Endothelial cell (in vitro differentiated cells): ENCODE measurements at regions not wholly inside any gene's neighbourhood (a gene's known extent, or its start where the extent isn't known, plus 50 kb on each side); places are given as distances from the start of the nearest gene placed in this dataset.

Source experiments
- DNase-seq: peaks from one replicate; pipeline ENCODE4 v3.0.0; 2021; ENCODE audit warnings: low spot score
- H3K27ac Mint-ChIP-seq: one replicate; pipeline ENCODE4 v1.8.0; 2021; ENCODE audit warnings: mixed read lengths, inconsistent platforms; ENCODE audit not compliant: unreplicated experiment
- H3K27me3 Mint-ChIP-seq: one replicate; pipeline ENCODE4 v1.8.0; 2021; ENCODE audit warnings: mild to moderate bottlenecking, moderate library complexity, mixed read lengths, inconsistent platforms; ENCODE audit not compliant: unreplicated experiment
- H3K36me3 Mint-ChIP-seq: one replicate; pipeline ENCODE4 v1.8.0; 2021; ENCODE audit warnings: mild to moderate bottlenecking, low read depth, mixed read lengths, inconsistent platforms; ENCODE audit not compliant: unreplicated experiment
- H3K4me1 Mint-ChIP-seq: one replicate; pipeline ENCODE4 v1.8.0; 2021; ENCODE audit warnings: mild to moderate bottlenecking, mixed read lengths, inconsistent platforms; ENCODE audit not compliant: unreplicated experiment
- H3K4me3 Mint-ChIP-seq: one replicate; pipeline ENCODE4 v1.8.0; 2021; ENCODE audit warnings: mild to moderate bottlenecking, mixed read lengths, inconsistent platforms; ENCODE audit not compliant: unreplicated experiment
- H3K9me3 Mint-ChIP-seq: one replicate; pipeline ENCODE4 v1.8.0; 2021; ENCODE audit warnings: mixed read lengths, inconsistent platforms; ENCODE audit not compliant: unreplicated experiment
- CTCF ChIP-seq: fragments of 200-600 bp; sonication (generic); IDR thresholded peaks from one replicate; pipeline ENCODE4 v1.5.0; 2021; ENCODE audit warnings: antibody characterized with exemption; ENCODE audit not compliant: unreplicated experiment

GRCh38 chr15:61545763-61546162 is 316.7 kb upstream of the RORA start:
- no peak overlapping the region for H3K4me3 Mint-ChIP-seq
- no peaks in the 10 kb centered on the region for H3K4me1 Mint-ChIP-seq
- no peak for TF ChIP-seq CTCF

GRCh38 chr15:61541516-61541915 is 312.4 kb upstream of the RORA start:
- Mint-ChIP-seq H3K9me3 (no peaks in the 10 kb centered on the region), H3K27ac (no peak overlapping the region), H3K4me3 (no peak overlapping the region), H3K36me3 (no peaks in the 10 kb centered on the region), H3K27me3 (peaks cover 2% of the 10 kb centered on the region), H3K4me1 (no peaks in the 10 kb centered on the region)
- no peak for DNase-seq
- TF ChIP-seq CTCF = no peak

More at GRCh38 chr15:61545763-61546162, 316.7 kb upstream of the RORA start:
- no peaks in the 10 kb centered on the region for H3K9me3 Mint-ChIP-seq
- peaks cover 1% of the 10 kb centered on the region for H3K27me3 Mint-ChIP-seq
- no peaks in the 10 kb centered on the region for H3K36me3 Mint-ChIP-seq
- no peak for DNase-seq
- no peak overlapping the region for H3K27ac Mint-ChIP-seq

GRCh38 chr15:61537337-61537736 is 308.2 kb upstream of the RORA start:
- TF ChIP-seq CTCF = no peak
- H3K9me3 Mint-ChIP-seq = no peaks in the 10 kb centered on the region
- H3K27me3 Mint-ChIP-seq = peaks cover 2% of the 10 kb centered on the region
- H3K4me3 Mint-ChIP-seq = no peak overlapping the region
- no peaks in the 10 kb centered on the region for H3K36me3 Mint-ChIP-seq
- H3K4me1 Mint-ChIP-seq = no peaks in the 10 kb centered on the region
- H3K27ac Mint-ChIP-seq = no peak overlapping the region
- DNase-seq = no peak

GRCh38 chr15:61534986-61535385 is 305.9 kb upstream of the RORA start:
- no peak for DNase-seq
- Mint-ChIP-seq H3K36me3 (no peaks in the 10 kb centered on the region), H3K27ac (no peak overlapping the region), H3K27me3 (peaks cover 2% of the 10 kb centered on the region), H3K4me1 (peaks cover 15% of the 10 kb centered on the region), H3K9me3 (no peaks in the 10 kb centered on the region), H3K4me3 (no peak overlapping the region)
- no peak for TF ChIP-seq CTCF

GRCh38 chr15:61530769-61531168 is 301.7 kb upstream of the RORA start:
- peaks cover 41% of the 10 kb centered on the region for H3K4me1 Mint-ChIP-seq
- peak overlapping the region; percentile 88 for H3K27ac Mint-ChIP-seq
- no peak for TF ChIP-seq CTCF
- H3K9me3 Mint-ChIP-seq = no peaks in the 10 kb centered on the region
- H3K4me3 Mint-ChIP-seq = no peak overlapping the region
- H3K36me3 Mint-ChIP-seq = no peaks in the 10 kb centered on the region
- peak; percentile 55 for DNase-seq
- H3K27me3 Mint-ChIP-seq = no peaks in the 10 kb centered on the region
